Fibroblast of gingiva (primary cell): ENCODE measurements at regions not wholly inside any gene's neighbourhood (a gene's known extent, or its start where the extent isn't known, plus 50 kb on each side); places are given as distances from the start of the nearest gene placed in this dataset.
A peak's percentile ranks its signal among the peaks of the same experiment; 100 is the strongest.

Experiments
- DNase-seq: peaks from one replicate; pipeline ENCODE4 v3.0.0-alpha.2; 2011; ENCODE audit warnings: low read depth

GRCh38 chr9:94159069-94159939 lies 75.0 kb downstream of the PTPDC1 start:
- DNase-seq, result no peak

- no peak for DNase-seq
Observed at GRCh38 chr9:94160594-94161501, 76.6 kb downstream of the PTPDC1 start.

GRCh38 chr9:94161673-94162072 lies 77.4 kb downstream of the PTPDC1 start:
- no peak for DNase-seq

- DNase-seq, result no peak
Observed at GRCh38 chr9:94164806-94165549, 80.7 kb downstream of the PTPDC1 start.

- peak; percentile 99 for DNase-seq
Observed at GRCh38 chr9:94165592-94166235, 81.5 kb downstream of the PTPDC1 start.

GRCh38 chr9:94166236-94166975 lies 82.1 kb downstream of the PTPDC1 start:
- DNase-seq, result peak; percentile 99

- DNase-seq, result no peak
Observed at GRCh38 chr9:94166976-94167346, 82.7 kb downstream of the PTPDC1 start.

GRCh38 chr9:94167376-94167890 lies 83.2 kb downstream of the PTPDC1 start:
- DNase-seq, result no peak

GRCh38 chr9:94168203-94169000 lies 84.1 kb downstream of the PTPDC1 start:
- DNase-seq, result no peak

GRCh38 chr9:94169968-94170367 lies 85.7 kb downstream of the PTPDC1 start:
- DNase-seq, result peak; percentile 36

GRCh38 chr9:94173632-94174031 lies 85.5 kb upstream of the ZNF169 start:
- DNase-seq, result no peak

- DNase-seq, result no peak
Observed at GRCh38 chr9:94174164-94174563, 84.9 kb upstream of the ZNF169 start.

GRCh38 chr9:94175669-94176068 lies 83.4 kb upstream of the ZNF169 start:
- no peak for DNase-seq

- no peak for DNase-seq
Observed at GRCh38 chr9:94176608-94177007, 82.5 kb upstream of the ZNF169 start.

- no peak for DNase-seq
Observed at GRCh38 chr9:94178927-94179326, 80.2 kb upstream of the ZNF169 start.

- no peak for DNase-seq
Observed at GRCh38 chr9:94181408-94182181, 77.5 kb upstream of the ZNF169 start.

GRCh38 chr9:94182532-94182931 lies 76.6 kb upstream of the ZNF169 start:
- no peak for DNase-seq

- no peak for DNase-seq
Observed at GRCh38 chr9:94183240-94183999, 75.7 kb upstream of the ZNF169 start.
